Kidney (tissue), 13 donors: ENCODE measurements at regions not wholly inside any gene's neighbourhood (a gene's known extent, or its start where the extent isn't known, plus 50 kb on each side); places are given as distances from the start of the nearest gene placed in this dataset.
"Not testable (repeated sequence)": the region's sequence is repeated elsewhere in the genome, so short reads cannot be mapped to it uniquely, and the experiment has no call there.

Experiments
- DNase-seq, 5 donors: peaks; one replicate each; pipeline ENCODE4 v3.0.0-alpha.2; 2013 to 2020
- FAIRE-seq: peaks from 2 replicates; lab custom pipeline; 2012; peaks lifted over from hg19 to GRCh38; lab: Jason Lieb, UNC
- H3K27ac ChIP-seq, 2 donors: one replicate each; pipeline ENCODE4 v1.7.0; 2013; ENCODE audit warnings: low read depth in 2 of 2, low read length in 2 of 2, inconsistent platforms in 1 of 2
- H3K27me3 ChIP-seq: one replicate; pipeline ENCODE4 v1.7.1; 2013; ENCODE audit warnings: low read length, inconsistent platforms; ENCODE audit not compliant: control insufficient read depth, insufficient read depth
- H3K36me3 ChIP-seq, 3 donors: one replicate each; pipeline versions ENCODE4 v1.7.0 to v1.7.1; 2013; ENCODE audit warnings: low read length in 3 of 3, control low read depth in 1 of 3, inconsistent platforms in 1 of 3; ENCODE audit not compliant: insufficient read depth in 3 of 3, control insufficient read depth in 2 of 3
- H3K4me1 ChIP-seq, 3 donors: one replicate each; pipeline versions ENCODE4 v1.7.0 to v1.7.1; 2013; ENCODE audit warnings: low read length in 3 of 3, inconsistent platforms in 1 of 3, low read depth in 1 of 3; ENCODE audit not compliant: control insufficient read depth in 2 of 3, insufficient read depth in 2 of 3
- H3K4me3 ChIP-seq, 3 donors: one replicate each; pipeline versions ENCODE4 v1.7.0 to v1.8.1; 2013; ENCODE audit warnings: low read length in 3 of 3, control low read depth in 1 of 3, inconsistent platforms in 1 of 3
- H3K9ac ChIP-seq, 3 donors: one replicate each; pipeline versions ENCODE4 v1.7.0 to v1.7.1; 2013; ENCODE audit warnings: low read length in 3 of 3, control low read depth in 1 of 3, inconsistent platforms in 1 of 3
- H3K9me3 ChIP-seq, 3 donors: one replicate each; pipeline versions ENCODE4 v1.7.0 to v1.7.1; 2013; ENCODE audit warnings: low read length in 3 of 3, control low read depth in 1 of 3, inconsistent platforms in 1 of 3; ENCODE audit not compliant: control insufficient read depth in 2 of 3, insufficient read depth in 1 of 3
- CTCF ChIP-seq: IDR thresholded peaks from 3 replicates; pipeline ENCODE4 v1.5.1; 2012; ENCODE audit warnings: mild to moderate bottlenecking, moderate library complexity, borderline replicate concordance; ENCODE audit not compliant: insufficient read depth; ENCODE audit errors: extremely low read depth
- intact Hi-C: fragments of 100-400 bp; cut with DNase I; formaldehyde crosslinking; loops from one replicate; pipeline ENCODE4 v1.11.1; 2022
- donor health status: control.
- donor health status: control.
- donor health status: control.
- donor health status: control.
- donor health status: control.
- donor health status: DM: yes; HTN: yes; CAD: no.
- donor health status: Normal renal cell carcinoma (clear cell type).

- Histone ChIP-seq H3K27ac (no peak overlapping the region), H3K9ac (no peak overlapping the region), H3K4me1 (no peaks in the 10 kb centered on the region), H3K4me3 (no peak overlapping the region), H3K36me3 (no peaks in the 10 kb centered on the region), H3K27me3 (no peaks in the 10 kb centered on the region), H3K9me3 (no peaks in the 10 kb centered on the region)
- DNase-seq (peak in 1 of 5 donors; percentile 2), FAIRE-seq (no peak)
- intact Hi-C loops: no loop called here
- no peak for TF ChIP-seq CTCF
Measured at GRCh38 chr4:117740736-117741135, 293.6 kb upstream of the NDST3 start.

DNA sequence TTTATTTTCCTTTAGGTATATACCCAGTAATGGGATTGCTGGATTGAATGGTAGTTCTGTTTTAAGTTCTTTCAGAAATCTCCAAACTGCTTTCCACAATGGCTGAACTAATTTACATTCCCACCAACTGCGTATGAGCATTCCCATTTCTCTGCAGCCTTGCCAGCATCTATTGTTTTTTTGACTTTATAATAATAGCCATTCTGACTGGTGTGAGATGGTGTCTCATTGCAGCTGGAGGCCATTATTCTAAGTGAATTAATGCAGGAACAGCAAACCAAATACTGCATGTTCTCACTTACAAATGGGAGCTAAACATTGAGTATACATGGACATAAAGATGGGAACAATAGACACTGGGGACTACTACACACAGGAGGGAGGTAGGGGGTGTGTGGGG, 288.9 kb upstream of the NDST3 start:
- H3K36me3 ChIP-seq, H3K27ac ChIP-seq, H3K27me3 ChIP-seq, DNase-seq, intact Hi-C loops, H3K4me1 ChIP-seq, H3K4me3 ChIP-seq, FAIRE-seq, H3K9me3 ChIP-seq, H3K9ac ChIP-seq: not testable (repeated sequence)

DNA sequence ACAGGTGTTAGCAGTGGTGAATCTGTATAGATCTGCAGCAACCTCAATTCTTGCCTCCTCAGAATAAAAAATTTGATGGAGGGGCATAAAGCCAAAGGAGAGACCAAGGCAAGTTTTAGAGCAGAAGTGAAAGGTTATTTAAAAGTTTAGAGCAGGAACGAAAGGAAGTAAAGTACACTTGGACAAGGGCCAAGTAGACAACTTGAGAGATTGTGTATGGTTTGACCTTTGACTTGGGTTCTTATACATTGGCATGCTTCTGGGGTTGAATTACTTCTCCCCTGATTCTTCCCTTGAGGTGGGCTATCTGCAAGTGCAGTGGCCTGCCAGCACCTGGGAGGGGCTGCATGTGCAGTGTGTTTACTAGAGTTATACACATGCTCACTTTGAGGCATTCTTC, 278.8 kb upstream of the NDST3 start:
- FAIRE-seq (no peak), DNase-seq (no peak)
- H3K27ac ChIP-seq: no peak overlapping the region
- TF ChIP-seq CTCF: no peak
- H3K9me3 ChIP-seq: no peaks in the 10 kb centered on the region
- H3K27me3 ChIP-seq: no peaks in the 10 kb centered on the region
- H3K4me1 ChIP-seq: no peaks in the 10 kb centered on the region
- no peak overlapping the region for H3K9ac ChIP-seq
- intact Hi-C loops: no loop called here
- no peaks in the 10 kb centered on the region for H3K36me3 ChIP-seq
- no peak overlapping the region for H3K4me3 ChIP-seq

DNA sequence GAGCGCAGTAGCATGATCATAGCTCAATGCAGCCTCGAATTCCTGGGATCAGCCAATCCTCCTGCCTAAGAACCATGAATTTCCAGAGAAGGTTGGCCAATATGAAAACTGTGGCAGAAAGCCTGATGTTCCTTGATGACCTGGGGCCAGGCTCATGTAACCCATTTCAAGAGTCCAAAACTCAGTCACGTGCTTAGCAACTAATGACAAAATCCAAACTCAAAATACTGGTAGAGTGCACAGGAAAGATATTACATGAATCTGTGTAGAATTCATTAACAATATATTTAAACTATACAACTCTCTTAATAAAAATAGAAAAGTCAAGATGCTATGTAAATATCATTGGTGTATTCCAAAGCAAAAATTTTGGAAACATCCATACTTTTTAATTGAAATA, 265.7 kb upstream of the NDST3 start:
- no peak for FAIRE-seq

More for the DNA sequence above, 265.7 kb upstream of the NDST3 start:
- intact Hi-C loops: no loop called here
- DNase-seq: no peak
- no peak for TF ChIP-seq CTCF
- Histone ChIP-seq H3K27me3 (no peaks in the 10 kb centered on the region), H3K9ac (no peak overlapping the region), H3K9me3 (no peaks in the 10 kb centered on the region), H3K36me3 (no peaks in the 10 kb centered on the region), H3K27ac (no peak overlapping the region), H3K4me3 (no peak overlapping the region), H3K4me1 (no peaks in the 10 kb centered on the region)
